Upper lobe of left lung (tissue), 4 donors: ENCODE measurements at regions not wholly inside any gene's neighbourhood (a gene's known extent, or its start where the extent isn't known, plus 50 kb on each side); places are given as distances from the start of the nearest gene placed in this dataset.

Experiments used
- POLR2A ChIP-seq, 4 donors: fragments of 450-650 bp; IDR thresholded peaks; one replicate each; pipeline ENCODE4 v1.5.1; 2016 to 2017; ENCODE audit warnings: antibody characterized with exemption in 4 of 4, mild to moderate bottlenecking in 2 of 4
- POLR2AphosphoS5 ChIP-seq, 2 donors: sonication (generic); formaldehyde crosslinking; IDR thresholded peaks; one replicate each; pipeline ENCODE4 v1.5.1; 2017; ENCODE audit warnings: antibody characterized with exemption in 2 of 2

DNA sequence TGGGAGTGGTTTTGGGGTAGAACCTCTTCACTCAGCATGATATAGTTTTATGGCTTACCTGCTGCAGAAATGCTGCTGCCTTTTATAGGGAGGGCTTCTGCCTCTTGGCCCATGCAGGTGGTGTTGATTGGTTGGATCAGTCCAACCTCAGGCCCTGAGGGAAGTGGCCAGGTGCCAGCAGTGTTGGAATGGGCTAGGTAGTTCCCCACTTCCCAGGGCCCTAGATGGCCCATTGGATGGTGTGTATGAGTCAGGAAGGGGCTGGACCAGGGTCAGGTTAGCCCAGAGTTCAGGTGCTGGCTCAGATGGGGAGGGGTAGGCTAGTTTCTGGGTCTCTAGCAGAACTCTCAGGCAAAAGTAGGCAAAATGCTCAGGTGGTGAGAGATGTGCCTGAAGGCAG is 455.5 kb downstream of the CCSER2 start:
- TF ChIP-seq POLR2A (IDR thresholded peaks at IDR 0.05) (no peak), POLR2AphosphoS5 (IDR thresholded peaks at IDR 0.05) (no peak)
